Mucosa of descending colon (tissue), 3 donors: ENCODE measurements at regions not wholly inside any gene's neighbourhood (a gene's known extent, or its start where the extent isn't known, plus 50 kb on each side); places are given as distances from the start of the nearest gene placed in this dataset.

Source experiments
- ATAC-seq: fragments of 200-7000 bp; cut with Tn5 transposase; one replicate; pipeline ENCODE4 v1.9.1; 2020; ENCODE audit warnings: mild to moderate bottlenecking, moderate library complexity
- DNase-seq, 3 donors: peaks; one replicate each; pipeline ENCODE4 v3.0.0-alpha.2; 2020
- H3K36me3 ChIP-seq: fragments of 200-600 bp; one replicate; pipeline ENCODE4 v1.8.0; 2021; ENCODE audit warnings: low read depth, mild to moderate bottlenecking
- H3K4me1 ChIP-seq: fragments of 200-600 bp; one replicate; pipeline ENCODE4 v1.8.0; 2021; ENCODE audit warnings: low read depth, mild to moderate bottlenecking
- H3K4me3 ChIP-seq: fragments of 200-600 bp; one replicate; pipeline ENCODE4 v1.8.0; 2021; ENCODE audit warnings: mild to moderate bottlenecking
- H3K9me3 ChIP-seq: fragments of 200-600 bp; one replicate; pipeline ENCODE4 v1.8.0; 2021; ENCODE audit warnings: mild to moderate bottlenecking
- CTCF ChIP-seq: fragments of 200-600 bp; IDR thresholded peaks from one replicate; pipeline ENCODE4 v1.8.0; 2022; ENCODE audit warnings: antibody characterized with exemption, mild to moderate bottlenecking
- intact Hi-C, 2 donors: fragments of 100-400 bp; cut with DNase I in 1 of 2; cut with micrococcal nuclease in 1 of 2; formaldehyde crosslinking; loops; one replicate each; pipeline versions ENCODE4 v1.11.0 to v1.11.1; 2022; cut with DNase I, micrococcal nuclease
- donor health status: DM: no; HTN: no; CAD: no; lungs with moderate emphysema.
- donor health status: DM: no; HTN: no; CAD: no.
- donor health status: DM: no; HTN: yes; CAD: no.

- no peak for DNase-seq
- Histone ChIP-seq H3K9me3 (no peaks in the 10 kb centered on the region), H3K4me3 (no peak overlapping the region), H3K4me1 (no peaks in the 10 kb centered on the region), H3K36me3 (no peaks in the 10 kb centered on the region)
- intact Hi-C loops, result no loop called here
- no peak for ATAC-seq
- no peak for TF ChIP-seq CTCF
These were observed 367.4 kb upstream of the ARX start for GRCh38 chrX:25383196-25383595.

GRCh38 chrX:25356456-25356855 lies 340.7 kb upstream of the ARX start:
- intact Hi-C loops, result no loop called here
- Histone ChIP-seq H3K9me3 (no peaks in the 10 kb centered on the region), H3K4me1 (no peaks in the 10 kb centered on the region), H3K4me3 (no peak overlapping the region), H3K36me3 (no peaks in the 10 kb centered on the region)
- ATAC-seq, result no peak
- DNase-seq, result no peak
- TF ChIP-seq CTCF, result no peak

GRCh38 chrX:25344161-25344936 lies 328.6 kb upstream of the ARX start:
- no peak for ATAC-seq
- Histone ChIP-seq H3K36me3 (no peaks in the 10 kb centered on the region), H3K9me3 (no peaks in the 10 kb centered on the region), H3K4me3 (no peak overlapping the region), H3K4me1 (no peaks in the 10 kb centered on the region)
- intact Hi-C loops, result no loop called here
- TF ChIP-seq CTCF, result no peak
- DNase-seq, result no peak

- no peaks in the 10 kb centered on the region for H3K36me3 ChIP-seq
- H3K9me3 ChIP-seq, result no peaks in the 10 kb centered on the region
- ATAC-seq (no peak), DNase-seq (no peak)
- H3K4me1 ChIP-seq, result no peaks in the 10 kb centered on the region
- no peak for TF ChIP-seq CTCF
- H3K4me3 ChIP-seq, result no peak overlapping the region
- intact Hi-C loops, result no loop called here
These were observed 327.3 kb upstream of the ARX start for GRCh38 chrX:25343060-25343459.

GRCh38 chrX:25337841-25338240 lies 322.1 kb upstream of the ARX start:
- H3K4me1 ChIP-seq, result no peaks in the 10 kb centered on the region
- no peak for TF ChIP-seq CTCF
- no peak overlapping the region for H3K4me3 ChIP-seq
- intact Hi-C loops, result no loop called here
- DNase-seq (no peak), ATAC-seq (no peak)
- H3K9me3 ChIP-seq, result no peaks in the 10 kb centered on the region
- H3K36me3 ChIP-seq, result no peaks in the 10 kb centered on the region

GRCh38 chrX:25300994-25301393 lies 285.2 kb upstream of the ARX start:
- DNase-seq, result no peak
- Histone ChIP-seq H3K4me1 (no peaks in the 10 kb centered on the region), H3K4me3 (no peak overlapping the region), H3K9me3 (no peaks in the 10 kb centered on the region), H3K36me3 (no peaks in the 10 kb centered on the region)
- TF ChIP-seq CTCF, result no peak
- ATAC-seq, result no peak
- intact Hi-C loops, result no loop called here
